ENCODE measurements at regions not wholly inside any gene's neighbourhood (a gene's known extent, or its start where the extent isn't known, plus 50 kb on each side); places are given as distances from the start of the nearest gene placed in this dataset.
A peak's percentile ranks its signal among the peaks of the same experiment; 100 is the strongest.

GRCh38 chr20:47878601-47879027 lies 93.3 kb upstream of the SULF2 start:
- Mint-ChIP-seq H3K27me3 (peaks cover 0 to 11% of the 10 kb centered on the region in 2 donors), H3K4me3 (no peak overlapping the region), H3K36me3 (no peaks in the 10 kb centered on the region), H3K27ac (no peak overlapping the region), H3K9me3 (no peaks in the 10 kb centered on the region), H3K4me1 (no peaks in the 10 kb centered on the region)
- Histone ChIP-seq H3K27ac (ENCODE audit: low read depth, low read length) (no peak overlapping the region), H3K4me3 (ENCODE audit: low read length) (no peak overlapping the region), H3K36me3 (ENCODE audit: insufficient read depth, low read length) (no peaks in the 10 kb centered on the region), H3K9me3 (ENCODE audit: low read length) (no peaks in the 10 kb centered on the region), H3K27me3 (ENCODE audit: insufficient read depth, low read length, poor library complexity, severe bottlenecking) (no peaks in the 10 kb centered on the region), H3K4me1 (ENCODE audit: insufficient read depth, low read length) (no peaks in the 10 kb centered on the region)
- CTCF ChIA-PET, result no interaction called here
- POLR2A ChIA-PET, result no interaction called here
- no peak for DNase-seq

- Mint-ChIP-seq H3K27me3 (peaks cover 0 to 17% of the 10 kb centered on the region in 2 donors), H3K4me1 (no peaks in the 10 kb centered on the region), H3K4me3 (no peak overlapping the region), H3K27ac (no peak overlapping the region), H3K9me3 (no peaks in the 10 kb centered on the region), H3K36me3 (no peaks in the 10 kb centered on the region)
- no peaks in the 10 kb centered on the region for H3K36me3 ChIP-seq (ENCODE audit: insufficient read depth, low read length)
- ChIA-PET CTCF (no interaction called here), POLR2A (no interaction called here)
- H3K9me3 ChIP-seq (ENCODE audit: low read length), result no peaks in the 10 kb centered on the region
- H3K27me3 ChIP-seq (ENCODE audit: insufficient read depth, low read length, poor library complexity, severe bottlenecking), result no peaks in the 10 kb centered on the region
- H3K27ac ChIP-seq (ENCODE audit: low read depth, low read length), result no peak overlapping the region
- no peak for DNase-seq
- H3K4me1 ChIP-seq (ENCODE audit: insufficient read depth, low read length), result no peaks in the 10 kb centered on the region
- H3K4me3 ChIP-seq (ENCODE audit: low read length), result no peak overlapping the region
Measured at GRCh38 chr20:47876311-47877088, 91.2 kb upstream of the SULF2 start.

GRCh38 chr20:47875297-47876025 lies 90.2 kb upstream of the SULF2 start:
- POLR2A ChIA-PET, result no interaction called here

GRCh38 chr20:47872341-47872740 lies 87.1 kb upstream of the SULF2 start:
- Histone ChIP-seq H3K27ac (ENCODE audit: low read depth, low read length) (no peak overlapping the region), H3K4me1 (ENCODE audit: insufficient read depth, low read length) (no peaks in the 10 kb centered on the region), H3K4me3 (ENCODE audit: low read length) (no peak overlapping the region), H3K36me3 (ENCODE audit: insufficient read depth, low read length) (no peaks in the 10 kb centered on the region), H3K27me3 (ENCODE audit: insufficient read depth, low read length, poor library complexity, severe bottlenecking) (no peaks in the 10 kb centered on the region), H3K9me3 (ENCODE audit: low read length) (no peaks in the 10 kb centered on the region)
- H3K27ac Mint-ChIP-seq, result no peak overlapping the region
- H3K36me3 Mint-ChIP-seq, result no peaks in the 10 kb centered on the region
- ChIA-PET CTCF (no interaction called here), POLR2A (no interaction called here)
- no peak overlapping the region for H3K4me3 Mint-ChIP-seq
- DNase-seq, result no peak
- H3K4me1 Mint-ChIP-seq, result no peaks in the 10 kb centered on the region
- peaks cover 0 to 25% of the 10 kb centered on the region in 2 donors for H3K27me3 Mint-ChIP-seq
- no peaks in the 10 kb centered on the region for H3K9me3 Mint-ChIP-seq

More at GRCh38 chr20:47875297-47876025, 90.2 kb upstream of the SULF2 start:
- no peaks in the 10 kb centered on the region for H3K27me3 ChIP-seq (ENCODE audit: insufficient read depth, low read length, poor library complexity, severe bottlenecking)
- H3K4me3 ChIP-seq (ENCODE audit: low read length), result no peak overlapping the region
- Mint-ChIP-seq H3K27me3 (peaks cover 0 to 22% of the 10 kb centered on the region in 2 donors), H3K4me3 (no peak overlapping the region), H3K27ac (no peak overlapping the region), H3K36me3 (no peaks in the 10 kb centered on the region), H3K4me1 (no peaks in the 10 kb centered on the region), H3K9me3 (no peaks in the 10 kb centered on the region)
- H3K4me1 ChIP-seq (ENCODE audit: insufficient read depth, low read length), result no peaks in the 10 kb centered on the region
- DNase-seq, result no peak
- no peaks in the 10 kb centered on the region for H3K9me3 ChIP-seq (ENCODE audit: low read length)
- H3K27ac ChIP-seq (ENCODE audit: low read depth, low read length), result no peak overlapping the region
- CTCF ChIA-PET, result no interaction called here
- H3K36me3 ChIP-seq (ENCODE audit: insufficient read depth, low read length), result no peaks in the 10 kb centered on the region

- no peaks in the 10 kb centered on the region for H3K4me1 ChIP-seq (ENCODE audit: insufficient read depth, low read length)
- H3K4me3 ChIP-seq (ENCODE audit: low read length), result no peak overlapping the region
- H3K27me3 ChIP-seq (ENCODE audit: insufficient read depth, low read length, poor library complexity, severe bottlenecking), result no peaks in the 10 kb centered on the region
- DNase-seq, result no peak
- ChIA-PET POLR2A (no interaction called here), CTCF (no interaction called here)
- H3K27ac ChIP-seq (ENCODE audit: low read depth, low read length), result no peak overlapping the region
- peaks cover 2 to 26% of the 10 kb centered on the region in 2 donors for H3K27me3 Mint-ChIP-seq
- H3K27ac Mint-ChIP-seq, result no peak overlapping the region
- no peaks in the 10 kb centered on the region for H3K4me1 Mint-ChIP-seq
- H3K9me3 ChIP-seq (ENCODE audit: low read length), result no peaks in the 10 kb centered on the region
- H3K9me3 Mint-ChIP-seq, result peaks cover 0 to 2% (median 0%) of the 10 kb centered on the region in 5 donors
- H3K36me3 ChIP-seq (ENCODE audit: insufficient read depth, low read length), result no peaks in the 10 kb centered on the region
- H3K36me3 Mint-ChIP-seq, result no peaks in the 10 kb centered on the region
- no peak overlapping the region for H3K4me3 Mint-ChIP-seq
Measured at GRCh38 chr20:47870475-47870874, 85.2 kb upstream of the SULF2 start.

- ChIA-PET POLR2A (no interaction called here), CTCF (no interaction called here)
- Mint-ChIP-seq H3K27me3 (peaks cover 3 to 25% of the 10 kb centered on the region in 2 donors), H3K27ac (no peak overlapping the region), H3K36me3 (no peaks in the 10 kb centered on the region), H3K4me1 (no peaks in the 10 kb centered on the region), H3K9me3 (peaks cover 0 to 2% (median 0%) of the 10 kb centered on the region in 5 donors), H3K4me3 (no peak overlapping the region)
- Histone ChIP-seq H3K4me1 (ENCODE audit: insufficient read depth, low read length) (no peaks in the 10 kb centered on the region), H3K9me3 (ENCODE audit: low read length) (no peaks in the 10 kb centered on the region), H3K36me3 (ENCODE audit: insufficient read depth, low read length) (no peaks in the 10 kb centered on the region), H3K27me3 (ENCODE audit: insufficient read depth, low read length, poor library complexity, severe bottlenecking) (no peaks in the 10 kb centered on the region), H3K27ac (ENCODE audit: low read depth, low read length) (no peak overlapping the region), H3K4me3 (ENCODE audit: low read length) (no peak overlapping the region)
- DNase-seq, result no peak
Measured at GRCh38 chr20:47868744-47869143, 83.5 kb upstream of the SULF2 start.

GRCh38 chr20:47868236-47868635 lies 83.0 kb upstream of the SULF2 start:
- Histone ChIP-seq H3K4me3 (ENCODE audit: low read length) (no peak overlapping the region), H3K9me3 (ENCODE audit: low read length) (no peaks in the 10 kb centered on the region), H3K27ac (ENCODE audit: low read depth, low read length) (no peak overlapping the region), H3K27me3 (ENCODE audit: insufficient read depth, low read length, poor library complexity, severe bottlenecking) (no peaks in the 10 kb centered on the region), H3K36me3 (ENCODE audit: insufficient read depth, low read length) (no peaks in the 10 kb centered on the region), H3K4me1 (ENCODE audit: insufficient read depth, low read length) (no peaks in the 10 kb centered on the region)
- Mint-ChIP-seq H3K36me3 (no peaks in the 10 kb centered on the region), H3K27me3 (peaks cover 3 to 25% of the 10 kb centered on the region in 2 donors), H3K27ac (peak overlapping the region in 1 of 8 donors; percentile 79), H3K4me1 (no peaks in the 10 kb centered on the region), H3K4me3 (no peak overlapping the region), H3K9me3 (peaks cover 0 to 2% (median 0%) of the 10 kb centered on the region in 5 donors)
- ChIA-PET POLR2A (no interaction called here), CTCF (no interaction called here)
- DNase-seq, result no peak

- Histone ChIP-seq H3K9me3 (ENCODE audit: low read length) (no peaks in the 10 kb centered on the region), H3K27ac (ENCODE audit: low read depth, low read length) (no peak overlapping the region), H3K4me1 (ENCODE audit: insufficient read depth, low read length) (no peaks in the 10 kb centered on the region), H3K27me3 (ENCODE audit: insufficient read depth, low read length, poor library complexity, severe bottlenecking) (no peaks in the 10 kb centered on the region), H3K4me3 (ENCODE audit: low read length) (no peak overlapping the region), H3K36me3 (ENCODE audit: insufficient read depth, low read length) (no peaks in the 10 kb centered on the region)
- Mint-ChIP-seq H3K4me3 (no peak overlapping the region), H3K9me3 (peaks cover 0 to 2% (median 0%) of the 10 kb centered on the region in 5 donors), H3K36me3 (no peaks in the 10 kb centered on the region), H3K27ac (peak overlapping the region in 1 of 8 donors; percentile 79), H3K4me1 (no peaks in the 10 kb centered on the region), H3K27me3 (peaks cover 3 to 25% of the 10 kb centered on the region in 2 donors)
- CTCF ChIA-PET, result no interaction called here
- POLR2A ChIA-PET, result no interaction called here
- no peak for DNase-seq
Measured at GRCh38 chr20:47867831-47868230, 82.5 kb upstream of the SULF2 start.
